ENCODE measurements at regions not wholly inside any gene's neighbourhood (a gene's known extent, or its start where the extent isn't known, plus 50 kb on each side); places are given as distances from the start of the nearest gene placed in this dataset.
"Not testable (repeated sequence)": the region's sequence is repeated elsewhere in the genome, so short reads cannot be mapped to it uniquely, and the experiment has no call there.

- DNase-seq (ENCODE audit: low read depth), result not testable (repeated sequence)
Observed at GRCh38 chr9:40930426-40930825, 198.1 kb downstream of the FOXD4L6 start.

- DNase-seq (ENCODE audit: low read depth), result not testable (repeated sequence)
Observed at GRCh38 chr9:40929488-40929845, 199.0 kb downstream of the FOXD4L6 start.

DNA sequence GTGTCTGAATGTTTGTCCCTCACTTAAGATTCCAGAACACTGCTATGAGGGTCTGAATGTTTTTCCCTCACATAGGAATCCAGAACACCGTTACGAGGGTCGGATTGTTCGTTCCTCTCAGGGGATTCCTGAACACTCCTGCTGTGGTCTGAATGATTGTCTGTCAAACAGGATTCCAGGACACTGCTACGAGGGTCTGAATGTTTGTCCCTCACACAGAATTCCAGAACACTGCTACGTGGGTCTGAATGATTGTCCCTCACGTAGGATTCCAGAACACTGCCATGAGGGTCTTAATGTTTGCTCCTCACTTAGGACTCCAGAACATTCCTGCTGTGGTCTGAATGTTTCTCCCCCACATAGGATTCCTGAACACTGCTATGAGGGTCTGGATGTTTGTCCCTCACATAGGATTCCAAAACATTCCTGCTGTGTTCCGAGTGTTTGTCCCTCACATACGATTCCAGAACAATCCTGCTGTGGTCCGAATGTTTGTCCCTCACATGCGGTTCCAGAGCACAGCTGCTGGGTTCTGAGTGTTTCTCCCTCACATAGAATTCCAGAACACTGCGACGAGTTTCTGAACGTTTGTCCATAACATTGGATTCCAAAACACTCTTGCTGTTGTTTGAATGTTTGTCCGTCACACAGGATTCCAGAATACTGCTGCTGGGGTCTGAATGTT, 199.5 kb downstream of the FOXD4L6 start:
- no peak for DNase-seq (ENCODE audit: low read depth)

DNA sequence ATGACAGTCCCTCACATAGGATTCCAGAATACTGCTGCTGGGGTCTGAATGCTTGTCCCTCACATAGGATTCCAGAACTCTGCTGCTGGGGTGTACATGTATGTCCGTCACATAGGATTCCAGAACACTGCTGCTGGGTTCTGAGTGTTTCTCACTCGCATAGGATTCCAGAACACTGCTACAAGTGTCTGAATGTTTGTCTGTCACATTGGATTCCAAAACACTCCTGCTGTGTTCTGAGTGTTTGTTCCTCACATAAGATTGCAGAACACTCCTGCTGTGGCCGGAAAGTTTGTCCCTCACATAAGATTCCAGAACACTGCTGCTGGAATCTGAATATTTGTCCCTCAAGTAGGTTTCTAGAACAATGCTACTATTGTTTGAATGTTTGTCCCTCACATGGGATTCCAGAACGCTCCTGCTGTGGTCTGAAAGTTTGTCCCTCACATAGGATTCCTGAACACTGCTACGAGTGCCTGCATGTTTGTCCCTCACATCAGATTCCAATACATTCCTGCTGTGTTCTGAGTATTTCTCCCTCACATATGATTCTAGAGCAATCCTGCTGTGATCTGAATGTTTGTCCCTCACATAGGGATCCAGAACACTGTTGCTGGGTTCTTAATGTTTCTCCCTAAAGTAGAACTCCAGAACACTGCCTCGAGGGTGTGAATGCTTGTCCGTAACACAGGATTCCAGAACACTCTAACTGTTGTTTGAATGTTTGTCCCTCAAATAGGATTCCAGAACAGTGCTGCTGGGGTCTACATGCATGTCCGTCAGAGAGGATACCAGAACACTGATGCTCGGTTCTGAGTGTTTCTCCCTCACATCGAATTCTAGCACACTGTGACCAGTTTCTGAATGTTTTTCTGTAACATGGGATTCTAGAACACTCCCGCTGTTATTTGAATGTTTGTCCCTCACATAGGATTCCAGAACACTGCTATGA, 200.4 kb downstream of the FOXD4L6 start:
- DNase-seq (ENCODE audit: low read depth), result no peak

- no peak for DNase-seq (ENCODE audit: low read depth)
Observed at GRCh38 chr9:40927260-40927631, 201.2 kb downstream of the FOXD4L6 start.

DNA sequence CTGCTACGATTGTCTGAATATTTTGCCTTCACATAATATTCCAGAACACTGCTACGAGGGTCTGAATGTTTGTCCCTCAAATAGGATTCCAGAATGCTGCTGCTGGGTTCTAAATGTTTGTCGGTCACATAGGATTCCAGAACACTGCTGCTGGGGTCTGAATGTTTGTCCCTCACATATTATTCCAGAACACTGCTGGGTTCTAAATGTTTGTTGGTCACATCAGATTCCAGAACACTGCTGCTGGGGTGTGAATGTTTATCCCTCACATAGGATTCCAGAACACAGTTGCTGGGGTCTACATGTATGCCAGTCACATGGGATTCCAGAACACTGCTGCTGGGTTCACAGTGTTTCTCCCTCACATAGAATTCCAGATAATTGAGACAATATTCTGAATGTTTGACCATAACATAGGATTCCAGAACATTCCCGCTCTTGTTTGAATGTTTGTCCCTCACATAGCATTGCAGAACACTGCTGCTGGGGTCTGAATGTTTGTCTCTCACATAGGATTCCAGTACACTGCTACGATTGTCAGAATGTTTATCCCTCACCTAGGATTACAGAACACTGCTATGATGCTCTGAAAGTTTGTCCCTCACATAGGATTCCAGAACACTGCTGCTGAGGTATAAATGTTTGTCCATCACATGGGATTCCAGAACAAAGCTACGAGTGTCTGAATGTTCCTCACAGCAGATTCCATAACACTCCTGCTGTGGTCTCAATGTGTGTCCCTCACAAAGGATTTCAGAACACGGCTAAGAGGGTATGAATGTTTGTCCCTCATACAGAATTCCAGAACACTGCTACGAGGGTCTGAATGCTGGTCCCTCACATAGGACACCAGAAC, 201.8 kb downstream of the FOXD4L6 start:
- DNase-seq (ENCODE audit: low read depth), result no peak

DNA sequence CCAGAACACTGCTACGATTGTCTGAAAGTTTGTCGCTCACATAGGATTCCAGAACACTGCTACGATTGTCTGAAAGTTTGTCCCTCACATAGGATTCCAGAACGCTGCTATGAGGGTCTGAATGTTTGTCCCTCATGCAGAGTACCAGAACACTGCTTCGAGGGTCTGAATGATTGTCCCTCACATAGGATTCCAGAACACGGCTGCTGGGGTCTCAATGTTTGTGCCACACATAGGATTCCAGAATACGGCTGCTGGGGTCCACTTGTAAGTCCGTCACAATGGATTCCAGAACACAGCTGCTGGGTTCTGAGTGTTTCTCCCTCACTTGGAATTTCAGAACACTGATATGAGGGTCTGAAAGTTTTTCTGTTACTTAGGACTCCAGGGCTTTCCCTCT, 203.3 kb downstream of the FOXD4L6 start:
- no peak for DNase-seq (ENCODE audit: low read depth)

DNA sequence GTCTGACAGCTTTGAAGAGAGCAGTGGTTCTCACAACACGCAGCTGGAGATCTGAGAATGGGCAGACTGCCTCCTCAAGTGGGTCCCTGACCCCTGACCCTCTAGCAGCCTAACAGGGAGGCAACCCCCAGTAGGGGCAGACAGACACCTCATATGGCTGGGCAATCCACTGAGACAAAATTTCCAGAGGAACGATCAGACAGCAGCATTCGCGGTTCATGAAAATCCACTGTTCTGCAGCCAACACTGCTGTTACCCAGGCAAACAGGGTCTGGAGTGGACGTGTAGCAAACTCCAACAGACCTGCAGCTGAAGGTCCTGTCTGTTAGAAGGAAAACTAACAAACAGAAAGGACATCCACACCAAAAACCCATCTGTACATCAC, 212.1 kb downstream of the FOXD4L6 start:
- not testable (repeated sequence) for DNase-seq (ENCODE audit: low read depth)

DNA sequence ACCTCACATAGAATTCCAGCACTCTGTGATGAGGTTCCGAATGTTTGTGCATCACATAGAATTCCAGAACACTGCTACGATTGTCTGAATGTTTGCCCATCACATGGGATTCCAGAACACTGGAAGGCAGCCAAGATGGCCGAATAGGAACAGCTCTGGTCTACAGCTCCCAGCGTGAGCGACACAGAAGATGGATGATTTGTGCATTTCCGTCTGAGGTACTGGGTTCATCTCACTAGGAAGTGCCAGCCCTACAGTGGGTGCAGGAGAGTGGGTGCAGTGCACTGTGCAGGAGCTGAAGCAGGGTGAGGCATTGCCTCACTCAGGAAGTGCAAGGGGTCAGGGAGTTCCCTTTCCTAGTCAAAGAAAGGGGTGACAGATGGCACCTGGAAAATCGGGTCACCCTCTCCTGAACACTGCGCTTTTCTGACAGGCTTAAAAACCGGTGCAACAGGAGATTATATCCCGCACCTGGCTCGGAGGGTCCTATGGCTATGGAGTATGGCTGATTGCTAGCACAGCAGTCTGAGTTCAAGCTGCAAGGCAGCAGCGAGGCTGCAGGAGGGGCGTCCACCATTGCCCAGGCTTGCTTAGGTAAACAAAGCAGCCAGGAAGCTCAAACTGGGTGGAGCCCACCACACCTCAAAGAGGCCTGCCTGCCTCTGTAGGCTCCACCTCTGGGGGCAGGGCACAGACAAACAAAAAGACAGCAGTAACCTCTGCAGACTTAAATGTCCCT, 212.7 kb downstream of the FOXD4L6 start:
- not testable (repeated sequence) for DNase-seq (ENCODE audit: low read depth)

GRCh38 chr9:40914772-40915659, 213.5 kb downstream of the FOXD4L6 start:
- DNase-seq (ENCODE audit: low read depth), result no peak

- DNase-seq (ENCODE audit: low read depth), result no peak
Observed at GRCh38 chr9:40913928-40914673, 214.4 kb downstream of the FOXD4L6 start.

GRCh38 chr9:40913096-40913719, 215.3 kb downstream of the FOXD4L6 start:
- DNase-seq (ENCODE audit: low read depth), result no peak

DNA sequence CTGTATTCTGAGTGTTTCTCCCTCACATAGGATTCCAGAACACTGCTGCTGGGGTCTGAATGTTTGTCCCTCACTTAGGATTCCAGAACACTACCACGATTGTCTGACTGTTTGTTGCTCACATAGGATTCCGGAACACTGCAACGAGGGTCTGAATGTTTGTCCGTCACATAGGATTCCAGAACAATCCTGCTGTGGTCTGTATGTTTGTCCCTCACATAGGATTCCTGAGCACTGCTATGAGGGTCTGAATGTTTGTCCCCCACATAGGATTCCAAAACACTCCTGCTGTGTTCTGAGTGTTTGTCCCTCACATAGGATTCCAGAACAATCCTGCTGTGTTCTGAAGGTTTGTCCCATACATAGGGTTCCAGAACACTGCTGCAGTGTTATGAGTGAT, 215.8 kb downstream of the FOXD4L6 start:
- not testable (repeated sequence) for DNase-seq (ENCODE audit: low read depth)

GRCh38 chr9:40911647-40912046, 216.8 kb downstream of the FOXD4L6 start:
- DNase-seq (ENCODE audit: low read depth), result no peak

DNA sequence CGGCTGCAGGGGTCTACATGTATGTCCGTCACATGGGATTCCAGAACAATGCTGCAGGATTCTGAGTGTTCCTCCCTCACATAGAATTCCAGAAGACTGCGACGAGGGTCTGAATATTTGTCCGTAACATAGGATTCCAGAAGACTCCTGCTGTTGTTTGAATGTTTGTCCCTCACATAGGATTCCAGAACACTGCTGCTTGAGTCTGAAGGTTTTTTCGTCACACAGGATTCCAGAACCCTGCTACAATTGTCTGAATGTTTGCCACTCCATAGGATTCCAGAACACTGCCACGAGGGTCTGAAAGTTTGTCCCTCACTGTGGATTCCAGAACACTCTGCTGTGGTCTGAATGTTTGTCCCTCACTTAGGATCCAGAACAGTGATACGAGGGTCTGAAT, 217.5 kb downstream of the FOXD4L6 start:
- not testable (repeated sequence) for DNase-seq (ENCODE audit: low read depth)

DNA sequence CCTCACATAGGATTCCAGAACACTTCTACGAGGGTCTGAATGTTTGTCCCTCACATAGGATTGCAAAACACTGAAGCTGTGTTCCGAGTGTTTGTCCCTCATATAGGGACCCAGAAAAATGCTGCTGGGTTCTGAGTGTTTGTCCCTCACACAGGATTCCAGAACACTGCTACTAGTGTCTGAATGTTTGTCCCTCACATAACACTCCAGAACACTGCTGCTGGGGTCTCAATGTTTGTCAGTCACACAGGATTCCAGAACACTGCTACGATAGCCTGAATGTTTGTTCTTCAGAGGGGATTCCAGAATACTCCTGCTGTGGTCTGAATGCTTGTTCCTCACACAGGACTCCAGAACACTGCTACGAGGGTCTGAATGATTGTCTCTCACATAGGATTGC, 218.7 kb downstream of the FOXD4L6 start:
- no peak for DNase-seq (ENCODE audit: low read depth)

GRCh38 chr9:40909111-40909510, 219.4 kb downstream of the FOXD4L6 start:
- DNase-seq (ENCODE audit: low read depth), result not testable (repeated sequence)

DNA sequence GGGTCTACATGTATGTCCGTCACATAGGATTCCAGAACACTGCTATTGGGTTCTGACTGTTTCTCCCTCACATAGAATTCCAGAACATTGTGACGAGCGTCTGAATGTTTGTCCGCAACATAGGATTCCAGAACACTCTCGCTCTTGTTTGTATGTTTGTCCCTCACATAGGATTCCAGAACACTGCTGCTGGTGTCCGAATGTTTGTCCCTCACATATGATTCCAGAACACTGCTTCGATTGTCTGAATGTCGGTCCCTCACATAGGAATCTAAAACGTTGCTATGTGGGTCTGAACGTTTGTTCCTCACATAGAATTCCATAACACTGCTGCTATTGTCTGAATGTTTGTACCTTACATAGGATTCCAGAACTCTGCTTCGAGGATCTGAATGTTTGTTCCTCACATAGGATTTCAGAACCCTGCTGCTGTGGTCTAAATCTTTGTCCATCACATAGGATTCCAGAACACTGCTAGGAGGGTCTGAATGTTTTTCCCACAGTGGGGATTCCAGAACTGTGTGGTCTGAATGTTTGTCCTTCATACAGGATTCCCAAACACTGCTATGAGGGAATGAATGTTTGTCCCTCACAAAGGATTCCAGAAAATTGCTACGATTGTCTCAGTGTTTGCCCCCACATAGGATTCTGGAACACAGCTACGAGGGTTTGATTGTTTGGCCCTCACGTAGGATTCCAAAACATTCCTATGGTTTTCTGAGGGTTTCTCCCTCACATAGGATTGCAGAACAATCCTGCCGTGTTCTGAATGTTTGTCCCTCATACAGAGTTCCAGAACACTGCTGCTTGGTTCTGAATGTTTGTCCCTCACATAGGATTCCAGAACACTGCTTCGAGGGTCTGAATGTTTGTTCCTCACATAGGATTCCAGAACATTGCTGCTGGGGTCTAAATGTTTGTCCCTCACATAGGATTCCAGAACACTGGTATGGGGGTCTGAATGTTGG, 220.5 kb downstream of the FOXD4L6 start:
- DNase-seq (ENCODE audit: low read depth), result no peak

Data from stimulated activated CD8-positive, alpha-beta memory T cell treated with anti-CD3 and anti-CD28 coated beads, Interleukin-15, amount 100 ng/mL, for 24 hours (primary cell).